SK-MEL-5 (cell line): ENCODE measurements at regions not wholly inside any gene's neighbourhood (a gene's known extent, or its start where the extent isn't known, plus 50 kb on each side); places are given as distances from the start of the nearest gene placed in this dataset.
A peak's percentile ranks its signal among the peaks of the same experiment; 100 is the strongest.

Experiments
- DNase-seq: peaks from one replicate; pipeline ENCODE4 v3.0.0-alpha.2; 2016; ENCODE audit warnings: low read depth, low spot score
- in situ Hi-C: cut with HindIII; loops from 2 replicates; pipeline ENCODE4 v1.10.0; 2016; ENCODE audit warnings: low sequenced_read_pairs, high pct_unique_total_duplicates, low pct_unique_long_range_greater_than_20kb

GRCh38 chr4:127155555-127155954, 477.2 kb upstream of the INTU start:
- no peak for DNase-seq
- in situ Hi-C loops, result no loop called here

- in situ Hi-C loops, result no loop called here
These were observed 470.0 kb upstream of the INTU start for GRCh38 chr4:127162741-127163140.

DNA sequence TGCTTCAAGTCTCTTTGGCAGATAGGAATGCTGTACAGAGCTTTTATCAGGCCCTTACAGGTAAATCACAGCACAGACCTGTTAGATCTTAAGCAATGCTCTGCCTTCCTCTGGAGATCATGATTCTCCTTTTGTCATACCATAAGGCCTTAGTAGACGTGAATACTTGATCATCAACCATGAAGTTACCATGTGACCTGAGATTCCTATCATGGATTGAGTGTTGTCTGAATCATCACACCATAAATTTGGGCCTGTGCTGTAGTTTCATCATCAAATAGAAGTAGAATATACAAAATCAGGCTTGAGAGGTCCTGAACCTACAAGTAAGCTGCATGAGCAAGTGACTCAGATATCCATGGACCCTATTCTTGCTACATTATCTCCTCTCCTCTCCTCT, 466.8 kb upstream of the INTU start:
- in situ Hi-C loops, result no loop called here
- no peak for DNase-seq

More at GRCh38 chr4:127162741-127163140, 470.0 kb upstream of the INTU start:
- DNase-seq, result peak; percentile 77

DNA sequence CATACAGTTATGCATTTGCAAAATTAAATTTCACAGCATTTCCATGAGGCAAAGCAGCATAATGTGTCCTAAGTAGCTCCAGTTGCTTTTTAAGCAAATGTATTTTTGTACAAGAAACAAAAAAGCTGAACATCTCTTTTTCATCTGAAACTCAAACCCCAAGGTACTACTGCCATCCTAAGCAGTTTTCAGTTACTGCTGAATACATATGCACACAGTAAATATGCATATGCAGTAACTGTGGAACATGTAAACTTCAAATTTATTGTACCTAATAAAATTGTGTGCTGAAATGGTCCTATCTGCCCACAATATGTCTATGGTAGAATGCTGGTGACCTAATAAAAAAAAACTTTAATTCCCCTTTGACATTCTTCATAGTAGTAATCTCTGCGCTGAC, 458.6 kb upstream of the INTU start:
- in situ Hi-C loops, result no loop called here
- no peak for DNase-seq

- in situ Hi-C loops, result no loop called here
- DNase-seq, result no peak
These were observed 458.1 kb upstream of the INTU start for GRCh38 chr4:127174616-127175015.

DNA sequence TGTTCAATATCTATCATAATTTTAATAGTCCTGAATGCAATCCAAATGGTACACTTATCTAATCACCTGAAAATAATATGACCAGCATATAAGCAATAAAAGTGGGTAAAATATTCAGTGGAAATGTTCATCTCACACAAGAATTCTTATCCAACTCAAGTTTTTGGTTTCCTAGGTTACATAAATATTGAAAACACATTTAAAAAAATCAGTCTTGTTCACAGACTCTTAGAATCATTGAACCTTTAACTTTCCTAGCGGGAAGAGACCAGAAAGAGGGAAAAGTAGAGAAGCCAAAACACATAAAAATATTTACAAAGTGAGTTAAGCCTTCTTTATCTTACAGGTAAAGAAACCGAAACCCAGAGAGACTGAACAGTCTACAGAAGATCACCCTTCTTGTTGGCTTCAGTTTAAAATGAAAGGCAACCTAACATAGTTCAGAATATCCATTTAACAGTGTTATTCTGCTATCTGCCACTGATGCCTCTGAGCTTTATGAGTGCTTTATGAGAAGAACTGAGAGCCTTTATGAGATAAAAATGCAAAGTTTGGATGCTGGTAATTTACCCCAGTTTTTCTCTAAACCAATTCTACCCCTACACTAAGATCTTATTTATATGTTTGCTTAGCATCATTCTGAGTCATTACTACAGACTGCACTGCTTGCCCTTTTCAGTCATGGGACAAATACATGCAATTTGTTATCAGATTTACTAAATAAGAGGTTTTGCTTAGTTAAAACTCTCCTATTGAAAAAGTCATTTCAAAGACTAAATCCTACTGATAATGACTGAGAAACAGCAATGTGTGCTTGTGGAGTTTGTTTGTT, 453.3 kb upstream of the INTU start:
- in situ Hi-C loops, result no loop called here
- DNase-seq, result no peak

DNA sequence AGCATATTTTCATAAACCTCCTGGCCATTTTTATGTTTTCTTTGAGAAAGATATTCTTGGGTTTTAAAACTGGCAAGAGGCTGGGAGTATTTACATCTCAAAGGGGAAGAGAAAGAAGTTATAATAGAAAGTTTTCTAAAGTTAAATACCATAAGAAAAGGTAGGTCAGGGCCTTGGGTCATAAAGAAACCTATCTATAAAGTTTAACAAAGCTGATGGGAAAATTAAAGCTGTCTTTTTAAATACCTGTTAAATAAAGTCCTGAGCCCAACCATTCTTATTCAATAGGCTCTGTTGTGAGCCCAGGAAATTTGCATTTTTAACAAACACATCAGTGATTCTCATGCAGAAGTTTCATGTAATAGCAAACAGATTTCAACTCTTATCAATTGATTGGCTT, 451.8 kb upstream of the INTU start:
- in situ Hi-C loops, result no loop called here

GRCh38 chr4:127182687-127183086, 450.1 kb upstream of the INTU start:
- no peak for DNase-seq
- in situ Hi-C loops, result no loop called here

More for the DNA sequence above, 451.8 kb upstream of the INTU start:
- no peak for DNase-seq

DNA sequence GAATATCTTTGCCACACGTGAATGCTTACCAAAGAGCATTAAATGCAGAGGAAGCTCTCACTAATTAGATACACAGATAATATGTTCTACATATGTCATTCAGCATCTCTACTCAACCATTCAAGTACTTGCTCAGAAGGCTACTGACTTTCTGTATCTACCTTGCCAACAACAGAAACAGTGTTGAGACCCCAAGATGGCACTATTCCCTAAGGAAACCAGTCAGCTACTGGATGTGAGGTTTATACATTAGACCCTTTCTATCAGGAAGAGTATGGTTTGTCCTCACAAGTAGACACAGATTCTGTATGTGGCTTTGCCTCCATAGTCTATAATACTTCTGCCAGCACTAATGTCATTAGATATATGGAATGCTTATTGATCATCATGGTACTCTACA, 443.9 kb upstream of the INTU start:
- peak; percentile 55 for DNase-seq

GRCh38 chr4:127194281-127194680, 438.5 kb upstream of the INTU start:
- DNase-seq, result no peak
- in situ Hi-C loops, result no loop called here

More for the DNA sequence above, 443.9 kb upstream of the INTU start:
- in situ Hi-C loops, result no loop called here

- no peak for DNase-seq
These were observed 436.0 kb upstream of the INTU start for GRCh38 chr4:127196655-127197352.

GRCh38 chr4:127203562-127204200, 429.1 kb upstream of the INTU start:
- no peak for DNase-seq
- in situ Hi-C loops, result no loop called here

More at GRCh38 chr4:127196655-127197352, 436.0 kb upstream of the INTU start:
- in situ Hi-C loops, result no loop called here

GRCh38 chr4:127204322-127204721, 428.4 kb upstream of the INTU start:
- DNase-seq, result no peak
- in situ Hi-C loops, result no loop called here

DNA sequence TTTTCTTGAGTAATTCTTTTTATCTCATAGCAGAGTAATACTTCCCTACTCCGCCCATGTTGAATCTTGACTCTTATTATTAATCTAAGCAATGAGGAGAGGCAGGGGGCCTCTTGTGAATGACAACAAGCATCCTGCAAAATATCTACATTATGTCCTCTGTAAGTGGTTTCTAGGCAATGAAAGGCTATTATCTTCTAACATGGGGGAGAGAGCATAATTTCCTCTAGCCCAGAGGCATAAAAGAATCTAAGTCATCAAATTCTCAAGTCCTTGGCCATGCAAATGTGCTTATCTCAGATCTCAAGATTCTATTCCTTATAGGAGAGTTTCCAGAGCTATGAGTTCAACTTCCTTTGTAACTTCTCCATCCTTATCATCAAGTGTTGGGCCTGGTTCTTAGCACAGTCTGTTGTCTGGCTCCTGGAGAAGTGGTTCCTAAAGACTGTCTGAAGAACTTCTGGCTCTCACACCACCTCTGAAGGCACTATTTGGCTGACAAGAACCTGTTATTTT, 423.1 kb upstream of the INTU start:
- DNase-seq, result no peak
- in situ Hi-C loops, result no loop called here

DNA sequence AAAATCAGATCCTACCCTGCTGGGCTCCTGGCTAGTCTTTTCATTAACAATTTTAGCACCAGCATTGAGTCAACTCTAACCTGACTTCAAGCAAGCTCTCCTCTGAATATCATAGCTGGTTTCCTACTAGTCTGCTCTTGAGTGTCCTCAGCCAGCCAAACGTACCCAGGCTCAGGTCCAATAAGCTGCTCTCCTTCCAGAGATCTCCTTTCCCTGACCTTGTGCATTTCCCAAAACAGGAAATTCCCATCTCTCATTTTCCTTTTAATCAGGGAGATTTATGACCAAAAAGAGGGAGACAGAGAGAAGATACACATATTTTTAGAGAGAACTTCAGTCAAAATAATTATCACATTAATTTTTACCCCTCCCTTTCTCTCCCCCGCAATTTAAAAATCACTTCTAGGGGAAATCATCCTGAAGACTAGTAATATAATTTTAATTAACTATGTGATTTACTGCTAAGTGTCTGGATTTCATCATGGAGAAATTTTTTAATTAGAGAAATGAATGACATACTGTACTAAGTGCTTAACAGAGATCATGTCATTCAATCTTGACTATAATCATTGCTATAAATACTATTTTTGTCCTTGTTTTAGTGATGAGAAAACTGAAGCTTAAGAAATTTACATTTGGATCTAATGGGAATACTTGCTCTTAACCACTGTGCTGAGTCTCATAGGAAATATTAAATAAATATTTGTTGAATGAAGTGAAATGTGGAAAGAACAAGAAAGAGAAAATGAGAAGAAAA, 421.7 kb upstream of the INTU start:
- in situ Hi-C loops, result no loop called here
- no peak for DNase-seq

- in situ Hi-C loops, result no loop called here
- no peak for DNase-seq
These were observed 420.9 kb upstream of the INTU start for GRCh38 chr4:127211650-127212560.

GRCh38 chr4:127212701-127213100, 420.1 kb upstream of the INTU start:
- in situ Hi-C loops, result no loop called here
- DNase-seq, result no peak
